Mucosa of rectum (tissue), 2 donors: ENCODE measurements at regions not wholly inside any gene's neighbourhood (a gene's known extent, or its start where the extent isn't known, plus 50 kb on each side); places are given as distances from the start of the nearest gene placed in this dataset.

Experiments
- H3K27ac ChIP-seq, 2 donors: one replicate each; pipeline ENCODE4 v1.7.0; 2013; ENCODE audit warnings: inconsistent platforms in 2 of 2, low read depth in 2 of 2, low read length in 2 of 2
- H3K27me3 ChIP-seq, 2 donors: one replicate each; pipeline ENCODE4 v1.7.0; 2013; ENCODE audit warnings: low read length in 2 of 2; ENCODE audit not compliant: control insufficient read depth in 2 of 2, insufficient read depth in 2 of 2
- H3K36me3 ChIP-seq, 2 donors: one replicate each; pipeline ENCODE4 v1.7.0; 2013; ENCODE audit warnings: low read length in 2 of 2; ENCODE audit not compliant: control insufficient read depth in 2 of 2, insufficient read depth in 2 of 2
- H3K4me1 ChIP-seq, 2 donors: one replicate each; pipeline ENCODE4 v1.7.0; 2013; ENCODE audit warnings: low read length in 2 of 2, mild to moderate bottlenecking in 1 of 2; ENCODE audit not compliant: control insufficient read depth in 2 of 2, insufficient read depth in 2 of 2
- H3K4me3 ChIP-seq, 2 donors: one replicate each; pipeline ENCODE4 v1.7.0; 2013; ENCODE audit warnings: low read length in 2 of 2
- H3K9ac ChIP-seq, 2 donors: one replicate each; pipeline ENCODE4 v1.7.0; 2013; ENCODE audit warnings: low read length in 2 of 2, low read depth in 1 of 2, mild to moderate bottlenecking in 1 of 2
- H3K9me3 ChIP-seq, 2 donors: one replicate each; pipeline ENCODE4 v1.7.0; 2013; ENCODE audit warnings: low read length in 2 of 2; ENCODE audit not compliant: control insufficient read depth in 2 of 2
- donor health status: healthy.
- donor health status: Normal muscosa, but diverticular disease.

- Histone ChIP-seq H3K4me3 (no peak overlapping the region), H3K9ac (no peak overlapping the region)
Observed at GRCh38 chr9:108599571-108599970, 256.2 kb downstream of the ACTL7B start.

GRCh38 chr9:108591121-108591520 lies 264.7 kb downstream of the ACTL7B start:
- H3K4me1 ChIP-seq: no peaks in the 10 kb centered on the region
- no peaks in the 10 kb centered on the region for H3K9me3 ChIP-seq
- H3K27ac ChIP-seq: no peak overlapping the region
- no peaks in the 10 kb centered on the region for H3K27me3 ChIP-seq
- no peak overlapping the region for H3K9ac ChIP-seq
- no peaks in the 10 kb centered on the region for H3K36me3 ChIP-seq
- H3K4me3 ChIP-seq: no peak overlapping the region

More at GRCh38 chr9:108599571-108599970, 256.2 kb downstream of the ACTL7B start:
- H3K36me3 ChIP-seq: no peaks in the 10 kb centered on the region
- no peaks in the 10 kb centered on the region for H3K9me3 ChIP-seq
- no peak overlapping the region for H3K27ac ChIP-seq
- no peaks in the 10 kb centered on the region for H3K4me1 ChIP-seq
- no peaks in the 10 kb centered on the region for H3K27me3 ChIP-seq

- no peak overlapping the region for H3K4me3 ChIP-seq
- no peaks in the 10 kb centered on the region for H3K36me3 ChIP-seq
- H3K27ac ChIP-seq: no peak overlapping the region
- H3K9ac ChIP-seq: no peak overlapping the region
- H3K27me3 ChIP-seq: no peaks in the 10 kb centered on the region
- H3K9me3 ChIP-seq: no peaks in the 10 kb centered on the region
- no peaks in the 10 kb centered on the region for H3K4me1 ChIP-seq
Observed at GRCh38 chr9:108588246-108588645, 267.5 kb downstream of the ACTL7B start.

GRCh38 chr9:108586471-108587139 lies 269.2 kb downstream of the ACTL7B start:
- Histone ChIP-seq H3K27me3 (no peaks in the 10 kb centered on the region), H3K4me1 (no peaks in the 10 kb centered on the region)

GRCh38 chr9:108584860-108585259 lies 270.9 kb downstream of the ACTL7B start:
- Histone ChIP-seq H3K27ac (no peak overlapping the region), H3K4me1 (peaks cover 0 to 2% of the 10 kb centered on the region in 2 donors), H3K36me3 (no peaks in the 10 kb centered on the region), H3K4me3 (no peak overlapping the region), H3K9me3 (no peaks in the 10 kb centered on the region), H3K27me3 (no peaks in the 10 kb centered on the region), H3K9ac (no peak overlapping the region)

More at GRCh38 chr9:108586471-108587139, 269.2 kb downstream of the ACTL7B start:
- H3K9me3 ChIP-seq: no peaks in the 10 kb centered on the region
- no peak overlapping the region for H3K27ac ChIP-seq
- no peaks in the 10 kb centered on the region for H3K36me3 ChIP-seq
- H3K9ac ChIP-seq: no peak overlapping the region
- H3K4me3 ChIP-seq: no peak overlapping the region

- Histone ChIP-seq H3K27me3 (no peaks in the 10 kb centered on the region), H3K4me1 (peaks cover 0 to 5% of the 10 kb centered on the region in 2 donors), H3K27ac (no peak overlapping the region), H3K36me3 (no peaks in the 10 kb centered on the region), H3K9me3 (no peaks in the 10 kb centered on the region), H3K9ac (no peak overlapping the region), H3K4me3 (no peak overlapping the region)
Observed at GRCh38 chr9:108582726-108583125, 273.1 kb downstream of the ACTL7B start.

- H3K36me3 ChIP-seq: no peaks in the 10 kb centered on the region
- no peaks in the 10 kb centered on the region for H3K27me3 ChIP-seq
Observed at GRCh38 chr9:108579757-108580439, 275.9 kb downstream of the ACTL7B start.

GRCh38 chr9:108575276-108575675 lies 280.5 kb downstream of the ACTL7B start:
- no peaks in the 10 kb centered on the region for H3K9me3 ChIP-seq
- H3K9ac ChIP-seq: no peak overlapping the region
- H3K4me1 ChIP-seq: peaks cover 0 to 3% of the 10 kb centered on the region in 2 donors
- H3K27ac ChIP-seq: no peak overlapping the region
- no peaks in the 10 kb centered on the region for H3K36me3 ChIP-seq
- no peaks in the 10 kb centered on the region for H3K27me3 ChIP-seq
- no peak overlapping the region for H3K4me3 ChIP-seq

More at GRCh38 chr9:108579757-108580439, 275.9 kb downstream of the ACTL7B start:
- no peak overlapping the region for H3K9ac ChIP-seq
- H3K4me1 ChIP-seq: peaks cover 0 to 5% of the 10 kb centered on the region in 2 donors
- H3K9me3 ChIP-seq: no peaks in the 10 kb centered on the region
- H3K27ac ChIP-seq: no peak overlapping the region
- no peak overlapping the region for H3K4me3 ChIP-seq

GRCh38 chr9:108569624-108570023 lies 286.2 kb downstream of the ACTL7B start:
- Histone ChIP-seq H3K36me3 (no peaks in the 10 kb centered on the region), H3K9me3 (no peaks in the 10 kb centered on the region), H3K4me1 (peaks cover 0 to 6% of the 10 kb centered on the region in 2 donors), H3K27me3 (no peaks in the 10 kb centered on the region), H3K9ac (no peak overlapping the region), H3K4me3 (no peak overlapping the region), H3K27ac (no peak overlapping the region)

GRCh38 chr9:108568093-108568492 lies 287.7 kb downstream of the ACTL7B start:
- Histone ChIP-seq H3K4me1 (peaks cover 0 to 6% of the 10 kb centered on the region in 2 donors), H3K36me3 (no peaks in the 10 kb centered on the region), H3K27me3 (no peaks in the 10 kb centered on the region), H3K4me3 (no peak overlapping the region), H3K9ac (no peak overlapping the region), H3K9me3 (no peaks in the 10 kb centered on the region), H3K27ac (no peak overlapping the region)
